A673 (cell line): ENCODE measurements at regions not wholly inside any gene's neighbourhood (a gene's known extent, or its start where the extent isn't known, plus 50 kb on each side); places are given as distances from the start of the nearest gene placed in this dataset.

ENCODE experiments used
- BruUV-seq: library from RNA; stranded (reverse); fragments of 400-500 nt; replicated peaks from 2 replicates; lab custom pipeline; 2021; lab: Mats Ljungman, UMichigan
- CTCF ChIA-PET: fragments of 300-600 bp; sonication (Branson Sonifier 250); formaldehyde crosslinking; loops from one replicate; lab custom pipeline; 2022; ENCODE audit warnings: antibody characterized with exemption; lab: Charles Lee
- POLR2A ChIA-PET: fragments of 300-600 bp; sonication (Branson Sonifier 250); formaldehyde crosslinking; loops from one replicate; lab custom pipeline; 2022; ENCODE audit warnings: antibody characterized with exemption; ENCODE audit not compliant: low non-redundant PET; lab: Charles Lee
- DNase-seq: peaks from one replicate; pipeline ENCODE4 v3.0.0-alpha.2; 2015; ENCODE audit warnings: low spot score
- H3K27ac ChIP-seq: fragments of 200-600 bp; sonication (generic); 2 replicates; pipeline ENCODE4 v1.5.1; 2016; ENCODE audit warnings: mixed run types, low read depth, mild to moderate bottlenecking, mixed read lengths, antibody characterized with exemption, low read length; ENCODE audit not compliant: poor library complexity, severe bottlenecking
- H3K27me3 ChIP-seq: fragments of 200-600 bp; sonication (generic); replicated peaks from 2 replicates; pipeline ENCODE4 v1.6.1; 2017; ENCODE audit warnings: mixed run types, low read depth, mild to moderate bottlenecking, mixed read lengths, antibody characterized with exemption, low read length; ENCODE audit not compliant: insufficient read depth, poor library complexity
- H3K36me3 ChIP-seq: fragments of 200-600 bp; sonication (generic); 2 replicates; pipeline ENCODE4 v1.6.1; 2016; ENCODE audit warnings: mixed run types, mild to moderate bottlenecking, mixed read lengths, antibody characterized with exemption, low read length; ENCODE audit not compliant: insufficient read depth, poor library complexity, severe bottlenecking
- H3K4me1 ChIP-seq: fragments of 200-600 bp; sonication (generic); 2 replicates; pipeline ENCODE4 v1.6.1; 2017; ENCODE audit warnings: mixed run types, mild to moderate bottlenecking, mixed read lengths, antibody characterized with exemption, low read length; ENCODE audit not compliant: insufficient read depth, poor library complexity, severe bottlenecking
- H3K4me3 ChIP-seq: fragments of 200-600 bp; sonication (generic); 2 replicates; pipeline ENCODE4 v1.5.1; 2016; ENCODE audit warnings: low read depth, mixed run types, mild to moderate bottlenecking, mixed read lengths, low read length; ENCODE audit not compliant: poor library complexity, severe bottlenecking
- H3K9me3 ChIP-seq: fragments of 200-600 bp; sonication (generic); 2 replicates; pipeline ENCODE4 v1.6.1; 2016; ENCODE audit warnings: mixed run types, low read depth, mild to moderate bottlenecking, mixed read lengths, antibody characterized with exemption, low read length; ENCODE audit not compliant: poor library complexity, severe bottlenecking
- EZH2 ChIP-seq: fragments of 200-600 bp; sonication (generic); IDR thresholded peaks from 2 replicates; pipeline ENCODE4 v1.6.1; 2017; ENCODE audit warnings: borderline replicate concordance, low read depth, mild to moderate bottlenecking, mixed read lengths, antibody characterized with exemption, low read length; ENCODE audit not compliant: poor library complexity, severe bottlenecking
- intact Hi-C: fragments of 100-400 bp; cut with micrococcal nuclease; formaldehyde crosslinking; loops from one replicate; pipeline ENCODE4 v1.10.0; 2022; ENCODE audit not compliant: unreplicated experiment
- TF ChIP-seq, protein P1 (sequence below): fragments of 300-800, 200-600 bp; sonication (generic); conservative IDR thresholded peaks from 2 replicates; pipeline ENCODE4 v1.5.1; 2017; ENCODE audit warnings: low read depth, mild to moderate bottlenecking, antibody characterized with exemption, low read length, moderate library complexity, mixed read lengths

GRCh38 chr5:167171056-167171455 is 1120.4 kb upstream of the WWC1 start:
- peaks cover 7% of the 10 kb centered on the region for H3K4me1 ChIP-seq
- H3K36me3 ChIP-seq, result no peaks in the 10 kb centered on the region
- ChIA-PET POLR2A (no interaction called here), CTCF (no interaction called here)
- BruUV-seq, result no TSS peak
- DNase-seq, result no peak
- H3K4me3 ChIP-seq, result no peak overlapping the region
- intact Hi-C loops, result no loop called here
- no peak overlapping the region for H3K27ac ChIP-seq
- TF ChIP-seq, protein P1, sequence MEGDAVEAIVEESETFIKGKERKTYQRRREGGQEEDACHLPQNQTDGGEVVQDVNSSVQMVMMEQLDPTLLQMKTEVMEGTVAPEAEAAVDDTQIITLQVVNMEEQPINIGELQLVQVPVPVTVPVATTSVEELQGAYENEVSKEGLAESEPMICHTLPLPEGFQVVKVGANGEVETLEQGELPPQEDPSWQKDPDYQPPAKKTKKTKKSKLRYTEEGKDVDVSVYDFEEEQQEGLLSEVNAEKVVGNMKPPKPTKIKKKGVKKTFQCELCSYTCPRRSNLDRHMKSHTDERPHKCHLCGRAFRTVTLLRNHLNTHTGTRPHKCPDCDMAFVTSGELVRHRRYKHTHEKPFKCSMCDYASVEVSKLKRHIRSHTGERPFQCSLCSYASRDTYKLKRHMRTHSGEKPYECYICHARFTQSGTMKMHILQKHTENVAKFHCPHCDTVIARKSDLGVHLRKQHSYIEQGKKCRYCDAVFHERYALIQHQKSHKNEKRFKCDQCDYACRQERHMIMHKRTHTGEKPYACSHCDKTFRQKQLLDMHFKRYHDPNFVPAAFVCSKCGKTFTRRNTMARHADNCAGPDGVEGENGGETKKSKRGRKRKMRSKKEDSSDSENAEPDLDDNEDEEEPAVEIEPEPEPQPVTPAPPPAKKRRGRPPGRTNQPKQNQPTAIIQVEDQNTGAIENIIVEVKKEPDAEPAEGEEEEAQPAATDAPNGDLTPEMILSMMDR, result no peak
- TF ChIP-seq EZH2, result no peak
- H3K27me3 ChIP-seq, result no peaks in the 10 kb centered on the region
- no peaks in the 10 kb centered on the region for H3K9me3 ChIP-seq

GRCh38 chr5:167177736-167178135 is 1113.7 kb upstream of the WWC1 start:
- Histone ChIP-seq H3K27me3 (no peaks in the 10 kb centered on the region), H3K36me3 (no peaks in the 10 kb centered on the region), H3K4me1 (no peaks in the 10 kb centered on the region), H3K4me3 (no peak overlapping the region), H3K9me3 (no peaks in the 10 kb centered on the region), H3K27ac (no peak overlapping the region)
- intact Hi-C loops, result no loop called here
- POLR2A ChIA-PET, result no interaction called here
- CTCF ChIA-PET, result no interaction called here
- TF ChIP-seq EZH2, result no peak
- TF ChIP-seq, protein P1, result no peak
- no peak for DNase-seq
- BruUV-seq, result no TSS peak

DNA sequence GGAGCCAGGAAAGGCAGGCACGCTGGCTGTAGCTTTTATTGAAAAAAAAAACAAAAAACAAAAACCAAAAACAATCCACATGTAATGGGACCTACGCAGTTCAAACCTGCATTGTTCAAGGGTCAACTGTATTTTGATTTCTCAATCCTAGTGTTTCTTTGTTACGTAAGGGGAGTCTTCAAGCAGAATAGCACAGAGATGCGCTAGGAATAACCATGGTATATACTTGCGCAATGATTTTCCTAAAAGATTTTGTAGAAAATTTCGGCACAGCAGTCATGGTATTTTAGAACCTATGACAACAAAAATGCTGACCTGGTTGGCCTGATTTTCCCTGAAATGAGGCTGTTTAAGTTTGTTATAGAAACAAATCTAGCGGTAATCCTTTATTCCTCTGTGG is 1110.5 kb upstream of the WWC1 start:
- no TSS peak for BruUV-seq
- Histone ChIP-seq H3K36me3 (no peaks in the 10 kb centered on the region), H3K4me3 (no peak overlapping the region), H3K27me3 (no peaks in the 10 kb centered on the region), H3K27ac (no peak overlapping the region), H3K9me3 (no peaks in the 10 kb centered on the region), H3K4me1 (no peaks in the 10 kb centered on the region)
- TF ChIP-seq, protein P1, result no peak
- TF ChIP-seq EZH2, result no peak
- intact Hi-C loops, result no loop called here
- POLR2A ChIA-PET, result interaction anchor here (0.6 kb wide), 1 partner anchor 1249 kb away, joined by 3 read pairs; no protein-coding TSS in a partner anchor
- CTCF ChIA-PET, result no interaction called here
- no peak for DNase-seq
